K562 (cell line): ENCODE measurements at regions not wholly inside any gene's neighbourhood (a gene's known extent, or its start where the extent isn't known, plus 50 kb on each side); places are given as distances from the start of the nearest gene placed in this dataset.

ENCODE experiments used
- BRF2 ChIP-seq: IDR thresholded peaks from 3 replicates; pipeline ENCODE4 v1.6.1; 2011; ENCODE audit warnings: borderline replicate concordance, mild to moderate bottlenecking; ENCODE audit not compliant: insufficient read length, insufficient read depth
- CBX5 ChIP-seq: IDR thresholded peaks from 2 replicates; pipeline ENCODE4 v1.6.1; 2014; ENCODE audit warnings: low read depth, borderline replicate concordance
- KLF16 ChIP-seq: IDR thresholded peaks from 2 replicates; pipeline ENCODE4 v1.6.1; 2016; ENCODE audit warnings: antibody characterized with exemption
- MCM7 ChIP-seq, 2 experiments: fragments of 450-650 bp; IDR thresholded peaks; 2 replicates each; pipeline ENCODE4 v1.6.1; 2016 to 2018
- NKRF ChIP-seq: fragments of 450-650 bp; IDR thresholded peaks from 2 replicates; pipeline ENCODE4 v1.6.1; 2016; ENCODE audit warnings: borderline replicate concordance
- PCBP1 ChIP-seq: fragments of 200-400 bp; formaldehyde crosslinking; IDR thresholded peaks from 2 replicates; pipeline ENCODE4 v1.6.1; 2018; ENCODE audit warnings: mild to moderate bottlenecking, low read depth, low read length; ENCODE audit not compliant: poor library complexity, severe bottlenecking
- POLR2A ChIP-seq: fragments of 450-650 bp; conservative IDR thresholded peaks from 2 replicates; pipeline ENCODE4 v1.6.1; 2016
- SRF ChIP-seq, 2 experiments: fragments of 250-450, 450-650 bp in 1 of 2; sonication (Bioruptor Pico) in 1 of 2; sonication (generic) in 1 of 2; formaldehyde crosslinking; IDR thresholded peaks; 2 replicates each; pipeline versions ENCODE4 v1.5.0 to v1.5.1; 2020 to 2022; ENCODE audit warnings: mild to moderate bottlenecking in 1 of 2, missing genetic modification reagents in 1 of 2
- TEAD4 ChIP-seq, 2 experiments: sonication (generic) in 1 of 2; formaldehyde crosslinking in 1 of 2; IDR thresholded peaks; 2 replicates each; pipeline versions ENCODE4 v1.6.1 to v1.8.0; 2012 to 2022; ENCODE audit warnings: borderline replicate concordance in 1 of 2, inconsistent platforms in 1 of 2, low read length in 1 of 2, mild to moderate bottlenecking in 1 of 2, missing genetic modification reagents in 1 of 2
- THRA ChIP-seq: fragments of 450-650 bp; IDR thresholded peaks from 2 replicates; pipeline ENCODE4 v1.6.1; 2017; ENCODE audit warnings: mild to moderate bottlenecking, moderate library complexity
- ZBTB40 ChIP-seq, 2 experiments: fragments of 450-650 bp in 1 of 2; sonication (generic) in 1 of 2; formaldehyde crosslinking in 1 of 2; IDR thresholded peaks; 2 replicates each; pipeline versions ENCODE4 v1.7.1 to v1.9.0; 2016 to 2022; ENCODE audit warnings: inconsistent platforms in 1 of 2, mild to moderate bottlenecking in 1 of 2, missing genetic modification reagents in 1 of 2
- ZBTB5 ChIP-seq: fragments of 450-650 bp; IDR thresholded peaks from 2 replicates; pipeline ENCODE4 v1.6.1; 2017; ENCODE audit warnings: antibody characterized with exemption

- TF ChIP-seq CBX5 (no peak), TEAD4 (IDR thresholded peaks at IDR 0.05; ENCODE audit: low read length) (peak; percentile 57; the same call in 1 of the 2 replicates), TEAD4 (CRISPR knock-in tag; IDR thresholded peaks at IDR 0.05; ENCODE audit: borderline replicate concordance) (no peak), ZBTB5 (no peak), PCBP1 (no peak), ZBTB40 (IDR thresholded peaks at IDR 0.05) (peak; percentile 71), ZBTB40 (CRISPR knock-in tag; IDR thresholded peaks at IDR 0.05) (0 out of 2 replicates have a peak, but pooled peaks have one; percentile 32), POLR2A (no peak), KLF16 (no peak), MCM7 (IDR thresholded peaks at IDR 0.05) (no peak), NKRF (no peak), SRF (CRISPR knock-in tag; IDR thresholded peaks at IDR 0.05) (peak in 1 of 2 experiments; percentile 61; a peak in 1 of 4 replicates), THRA (no peak), BRF2 (no peak)
Measured at GRCh38 chr5:148732692-148733091, 78.4 kb upstream of the HTR4 start (continued).
